PFSK-1 (cell line): ENCODE measurements at regions not wholly inside any gene's neighbourhood (a gene's known extent, or its start where the extent isn't known, plus 50 kb on each side); places are given as distances from the start of the nearest gene placed in this dataset.

Experiments
- FOXP2 ChIP-seq: optimal IDR thresholded peaks from 2 replicates; pipeline ENCODE3; 2011; ENCODE audit warnings: borderline replicate concordance, control low read depth, inconsistent platforms; ENCODE audit not compliant: insufficient read depth; ENCODE audit errors: extremely low read length, extremely low read depth
- POLR2AphosphoS5 ChIP-seq: IDR thresholded peaks from 2 replicates; pipeline ENCODE4 v1.6.1; 2012; ENCODE audit warnings: low read depth, mild to moderate bottlenecking, control low read depth, low read length, moderate library complexity
- REST ChIP-seq, 2 experiments: IDR thresholded peaks; 2 replicates each; pipeline versions ENCODE4 v1.6.1 to v1.8.0; 2011 to 2012; ENCODE audit warnings: low read depth in 2 of 2, low read length in 2 of 2, control low read depth in 1 of 2, inconsistent platforms in 1 of 2, mild to moderate bottlenecking in 1 of 2, moderate library complexity in 1 of 2; ENCODE audit not compliant: insufficient read depth in 1 of 2
- SIN3A ChIP-seq: IDR thresholded peaks from 2 replicates; pipeline ENCODE4 v1.6.1; 2012; ENCODE audit warnings: mild to moderate bottlenecking, low read length, moderate library complexity, borderline replicate concordance; ENCODE audit not compliant: insufficient read depth
- TAF1 ChIP-seq: IDR thresholded peaks from 2 replicates; pipeline ENCODE4 v1.6.1; 2012; ENCODE audit warnings: low read length, control low read depth, borderline replicate concordance; ENCODE audit not compliant: insufficient read depth

GRCh38 chr17:70414300-70414699 is 245.0 kb downstream of the KCNJ2 start:
- TF ChIP-seq SIN3A, result no peak
- no peak for TF ChIP-seq FOXP2
- TF ChIP-seq TAF1, result no peak
- no peak for TF ChIP-seq REST (IDR thresholded peaks at IDR 0.05; ENCODE audit: insufficient read depth in 1 of 2, low read depth in 2 of 2, low read length in 2 of 2)
- TF ChIP-seq POLR2AphosphoS5, result no peak

- TF ChIP-seq TAF1, result no peak
- TF ChIP-seq POLR2AphosphoS5, result no peak
- TF ChIP-seq REST (IDR thresholded peaks at IDR 0.05; ENCODE audit: insufficient read depth in 1 of 2, low read depth in 2 of 2, low read length in 2 of 2), result no peak
- no peak for TF ChIP-seq FOXP2
- TF ChIP-seq SIN3A, result no peak
Observed at GRCh38 chr17:70420861-70421445, 251.6 kb downstream of the KCNJ2 start.

GRCh38 chr17:70422862-70423261 is 253.5 kb downstream of the KCNJ2 start:
- TF ChIP-seq TAF1 (no peak), FOXP2 (no peak), POLR2AphosphoS5 (no peak), SIN3A (no peak), REST (IDR thresholded peaks at IDR 0.05; ENCODE audit: insufficient read depth in 1 of 2, low read depth in 2 of 2, low read length in 2 of 2) (no peak)

GRCh38 chr17:70423562-70423961 is 254.2 kb downstream of the KCNJ2 start:
- TF ChIP-seq TAF1 (no peak), SIN3A (no peak), FOXP2 (no peak)

- TF ChIP-seq REST (IDR thresholded peaks at IDR 0.05; ENCODE audit: insufficient read depth in 1 of 2, low read depth in 2 of 2, low read length in 2 of 2) (no peak), POLR2AphosphoS5 (no peak), TAF1 (no peak), SIN3A (no peak), FOXP2 (no peak)
Observed at GRCh38 chr17:70426752-70427151, 257.4 kb downstream of the KCNJ2 start.
